ENCODE measurements at regions not wholly inside any gene's neighbourhood (a gene's known extent, or its start where the extent isn't known, plus 50 kb on each side); places are given as distances from the start of the nearest gene placed in this dataset.

GRCh38 chr10:117884592-117884991 is 162.1 kb downstream of the RAB11FIP2 start:
- H3K4me3 ChIP-seq (ENCODE audit: low read length), result no peak overlapping the region
- DNase-seq (ENCODE audit: low read depth, low spot score), result no peak

- DNase-seq (ENCODE audit: low read depth, low spot score), result no peak
- H3K4me3 ChIP-seq (ENCODE audit: low read length), result no peak overlapping the region
Observed at GRCh38 chr10:117885206-117885829, 161.4 kb downstream of the RAB11FIP2 start.

GRCh38 chr10:117886766-117887165 is 160.0 kb downstream of the RAB11FIP2 start:
- DNase-seq (ENCODE audit: low read depth, low spot score), result no peak
- no peak overlapping the region for H3K4me3 ChIP-seq (ENCODE audit: low read length)

GRCh38 chr10:117889664-117890063 is 157.1 kb downstream of the RAB11FIP2 start:
- DNase-seq (ENCODE audit: low read depth, low spot score), result no peak
- H3K4me3 ChIP-seq (ENCODE audit: low read length), result no peak overlapping the region

- DNase-seq (ENCODE audit: low read depth, low spot score), result peak; percentile 62
- no peak overlapping the region for H3K4me3 ChIP-seq (ENCODE audit: low read length)
Observed at GRCh38 chr10:117892681-117893220, 154.0 kb downstream of the RAB11FIP2 start.

DNA sequence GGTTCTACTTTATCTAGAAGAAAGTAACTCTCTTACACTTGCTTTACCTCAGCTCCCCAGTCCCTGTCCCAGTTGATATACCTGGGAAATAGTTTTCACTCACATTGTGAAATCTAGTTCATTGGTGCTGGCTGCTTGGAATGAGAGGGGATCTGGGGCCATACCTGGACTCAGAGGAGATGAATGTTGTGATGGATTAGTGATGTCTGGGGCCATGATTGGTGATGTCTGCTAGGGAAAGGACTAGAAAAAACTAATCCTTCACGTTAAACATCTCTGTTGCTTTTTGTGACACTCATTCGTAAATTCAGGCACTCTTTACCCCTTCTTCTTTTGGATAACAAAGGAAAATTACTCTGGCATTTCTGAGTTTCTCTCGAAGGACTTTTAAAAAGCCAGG is 152.4 kb downstream of the RAB11FIP2 start:
- H3K4me3 ChIP-seq (ENCODE audit: low read length), result no peak overlapping the region
- DNase-seq (ENCODE audit: low read depth, low spot score), result no peak

DNA sequence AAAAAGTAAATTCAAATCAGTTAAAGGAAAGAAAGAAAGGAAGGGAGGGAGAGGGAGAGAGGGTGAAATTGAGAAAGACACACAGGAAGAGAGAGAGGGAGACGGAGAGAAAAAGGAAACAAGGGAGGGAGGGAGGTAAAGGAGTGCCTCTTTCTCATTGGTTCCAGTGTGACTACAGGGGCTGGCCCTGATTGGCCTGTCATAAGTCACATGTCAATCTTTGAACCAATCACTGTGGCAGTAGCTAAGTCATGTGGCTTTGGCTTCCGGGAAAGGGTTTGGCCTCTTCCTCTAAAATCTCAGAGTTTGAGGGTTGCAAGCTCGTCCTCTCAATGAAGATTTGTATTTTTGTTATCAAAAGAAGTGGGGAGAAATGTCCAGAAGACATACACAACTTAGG is 150.2 kb downstream of the RAB11FIP2 start:
- no peak overlapping the region for H3K4me3 ChIP-seq (ENCODE audit: low read length)
- DNase-seq (ENCODE audit: low read depth, low spot score), result peak; percentile 14

GRCh38 chr10:117899181-117899683 is 147.5 kb downstream of the RAB11FIP2 start:
- DNase-seq (ENCODE audit: low read depth, low spot score), result no peak
- H3K4me3 ChIP-seq (ENCODE audit: low read length), result no peak overlapping the region

DNA sequence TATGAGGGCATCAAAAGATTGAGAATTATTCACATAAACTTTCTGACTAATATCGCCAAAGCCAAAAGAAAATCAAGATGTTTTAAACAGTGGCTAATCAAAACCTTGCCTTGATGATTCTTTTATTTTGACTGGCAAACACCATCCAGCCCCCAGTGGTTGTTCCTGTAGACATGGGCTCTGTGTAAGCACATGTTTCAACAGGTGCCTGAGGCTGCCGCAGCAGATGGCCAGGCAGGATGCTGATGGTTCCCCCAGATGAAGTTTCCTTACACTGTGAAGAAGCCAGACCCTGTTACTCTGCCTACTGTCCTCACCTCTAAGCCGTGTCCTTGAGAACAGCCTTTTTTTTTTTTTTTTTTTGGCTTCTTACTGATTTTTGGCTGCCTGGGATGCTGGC is 146.5 kb downstream of the RAB11FIP2 start:
- peak; percentile 11 for DNase-seq (ENCODE audit: low read depth, low spot score)
- no peak overlapping the region for H3K4me3 ChIP-seq (ENCODE audit: low read length)

- H3K4me3 ChIP-seq (ENCODE audit: low read length), result no peak overlapping the region
- DNase-seq (ENCODE audit: low read depth, low spot score), result no peak
Observed at GRCh38 chr10:117903854-117904253, 142.9 kb downstream of the RAB11FIP2 start.

GRCh38 chr10:117905404-117905803 is 141.3 kb downstream of the RAB11FIP2 start:
- H3K4me3 ChIP-seq (ENCODE audit: low read length), result no peak overlapping the region
- no peak for DNase-seq (ENCODE audit: low read depth, low spot score)

- H3K4me3 ChIP-seq (ENCODE audit: low read length), result no peak overlapping the region
- DNase-seq (ENCODE audit: low read depth, low spot score), result no peak
Observed at GRCh38 chr10:117911684-117912083, 135.1 kb downstream of the RAB11FIP2 start.

DNA sequence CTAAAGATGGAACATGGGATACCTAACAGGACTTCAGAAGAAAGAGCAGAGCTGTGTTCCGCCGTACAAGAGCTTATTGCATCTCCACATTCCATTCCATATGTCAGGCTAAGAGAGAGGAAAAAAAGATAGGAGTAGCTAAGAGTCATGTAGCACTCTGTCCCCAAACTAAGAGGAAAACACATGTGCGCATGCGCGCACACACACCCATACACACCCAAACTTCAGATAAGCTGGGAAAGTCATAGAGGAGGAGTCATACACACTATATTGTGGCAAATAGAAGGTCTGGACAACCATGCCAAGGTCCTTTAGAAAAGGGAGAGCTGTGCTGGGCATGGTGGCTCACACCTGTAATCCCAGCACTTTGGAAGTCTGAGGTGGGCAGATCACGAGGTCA is 132.4 kb downstream of the RAB11FIP2 start:
- no peak for DNase-seq (ENCODE audit: low read depth, low spot score)
- H3K4me3 ChIP-seq (ENCODE audit: low read length), result no peak overlapping the region

DNA sequence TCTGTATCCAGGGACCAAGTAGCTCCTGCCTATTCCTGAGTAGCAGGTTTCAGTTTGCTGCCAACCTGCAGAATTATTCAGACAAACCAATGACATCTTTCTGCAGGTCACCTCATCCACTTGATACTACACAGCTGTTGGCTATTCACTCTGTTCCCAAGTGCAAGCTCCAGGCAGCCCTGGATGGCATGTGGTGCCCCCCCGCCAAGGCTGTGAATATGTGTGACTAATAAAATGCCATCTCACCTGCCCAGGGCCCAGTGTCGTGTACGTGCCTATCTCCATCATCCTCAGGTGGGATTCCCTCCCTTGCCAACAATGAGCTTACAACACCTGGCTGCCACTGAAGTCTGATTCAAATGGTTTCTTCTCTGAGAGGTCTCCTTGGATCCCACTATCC is 125.8 kb downstream of the RAB11FIP2 start:
- DNase-seq (ENCODE audit: low read depth, low spot score), result no peak
- H3K4me3 ChIP-seq (ENCODE audit: low read length), result no peak overlapping the region

DNA sequence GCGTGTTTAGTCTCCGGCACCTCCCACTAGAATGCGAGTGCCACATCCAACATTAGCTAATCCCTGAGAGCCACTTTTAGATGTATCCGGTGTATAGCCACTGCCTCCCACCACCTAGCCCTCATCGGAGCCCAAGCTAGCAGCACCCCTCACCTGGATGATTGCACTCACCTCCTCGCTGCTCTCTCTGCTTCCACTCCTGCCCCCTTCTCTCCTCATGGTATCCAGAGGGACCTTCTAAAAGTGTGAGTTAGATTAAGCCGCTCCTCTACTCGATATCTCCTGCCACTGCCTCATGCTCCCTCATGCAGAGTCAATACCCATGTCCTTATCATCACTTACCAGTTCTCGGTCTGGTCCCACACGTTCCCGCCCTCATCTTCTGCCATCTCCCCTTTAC is 125.3 kb downstream of the RAB11FIP2 start:
- no peak for DNase-seq (ENCODE audit: low read depth, low spot score)
- H3K4me3 ChIP-seq (ENCODE audit: low read length), result no peak overlapping the region

DNA sequence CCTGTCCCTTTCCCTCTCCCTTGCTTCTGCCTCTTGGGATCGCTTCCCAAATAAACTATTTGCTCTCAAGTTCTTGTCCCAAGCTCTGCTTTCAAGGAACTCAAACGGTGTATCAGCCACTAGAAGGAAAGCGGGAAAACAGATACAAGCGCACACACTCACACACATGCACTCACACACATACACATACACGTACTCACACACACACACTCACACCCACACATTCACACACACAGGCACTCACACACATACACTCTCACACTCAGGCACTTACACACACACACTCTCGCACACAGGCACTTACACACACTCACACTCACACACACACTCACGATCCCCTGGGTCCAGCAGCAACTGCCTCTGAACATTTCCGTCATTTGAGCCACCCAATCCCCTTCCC is 121.9 kb downstream of the RAB11FIP2 start:
- no peak overlapping the region for H3K4me3 ChIP-seq (ENCODE audit: low read length)

DNA sequence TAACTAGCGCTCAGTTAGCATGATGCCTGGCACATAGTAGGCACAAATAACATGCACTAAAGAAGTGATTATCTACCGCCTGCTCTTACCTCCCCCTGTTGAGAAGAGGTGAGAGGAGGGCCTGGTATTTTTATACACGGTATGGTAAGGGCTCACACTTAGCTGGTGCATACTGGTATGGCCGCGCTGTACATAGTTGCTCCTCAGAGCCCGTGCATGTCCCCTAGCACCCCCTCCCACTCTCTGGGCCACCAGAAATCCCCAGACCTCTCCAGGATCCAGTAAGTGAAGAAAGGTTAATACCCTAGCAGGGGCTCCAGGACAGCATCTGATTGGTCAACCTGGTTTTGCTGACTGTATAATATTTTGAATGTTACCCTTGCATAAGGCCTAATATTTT is 121.4 kb downstream of the RAB11FIP2 start:
- no peak overlapping the region for H3K4me3 ChIP-seq (ENCODE audit: low read length)
- DNase-seq (ENCODE audit: low read depth, low spot score), result no peak

More for the DNA sequence above, 121.9 kb downstream of the RAB11FIP2 start:
- no peak for DNase-seq (ENCODE audit: low read depth, low spot score)

DNA sequence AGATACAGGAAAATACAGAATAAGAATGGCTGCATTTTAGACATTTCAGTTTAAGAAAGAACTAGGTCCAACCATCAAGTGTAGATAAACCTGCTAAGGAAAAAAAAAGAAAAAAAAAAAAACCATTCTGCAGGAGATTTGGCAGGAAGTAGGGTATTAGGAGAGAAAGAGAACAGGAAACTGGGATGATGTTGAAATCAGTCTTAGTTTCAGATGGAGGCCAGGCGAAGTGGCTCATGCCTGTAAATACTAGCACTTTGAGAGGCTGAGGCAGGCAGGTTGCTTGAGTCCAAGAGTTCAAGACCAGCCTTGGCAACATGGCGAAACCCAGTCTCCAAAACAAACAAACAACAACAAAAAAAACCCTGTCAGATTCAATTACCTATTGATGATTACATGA is 120.2 kb downstream of the RAB11FIP2 start:
- no peak for DNase-seq (ENCODE audit: low read depth, low spot score)
- no peak overlapping the region for H3K4me3 ChIP-seq (ENCODE audit: low read length)

DNA sequence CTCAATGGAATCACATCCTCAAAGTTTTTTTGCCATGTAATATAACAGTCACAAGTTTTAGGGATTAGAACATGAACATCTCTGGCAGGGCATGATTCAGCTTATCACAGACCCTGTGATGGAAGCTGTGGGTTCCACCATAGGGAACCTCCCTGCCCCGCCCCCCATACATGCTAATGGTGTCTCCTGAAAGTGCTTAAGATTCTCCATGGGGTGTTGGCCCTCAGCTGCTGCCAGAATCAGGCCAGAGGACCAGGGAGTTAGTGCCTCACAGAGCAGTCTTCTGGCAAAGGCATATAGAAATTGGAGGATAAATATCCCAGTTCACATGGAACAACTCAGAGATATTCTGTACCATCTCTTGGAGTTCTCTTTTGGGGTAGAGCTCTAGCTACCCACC is 119.4 kb downstream of the RAB11FIP2 start:
- no peak overlapping the region for H3K4me3 ChIP-seq (ENCODE audit: low read length)
- DNase-seq (ENCODE audit: low read depth, low spot score), result no peak

GRCh38 chr10:117927871-117928270 is 118.9 kb downstream of the RAB11FIP2 start:
- DNase-seq (ENCODE audit: low read depth, low spot score), result no peak
- no peak overlapping the region for H3K4me3 ChIP-seq (ENCODE audit: low read length)

DNA sequence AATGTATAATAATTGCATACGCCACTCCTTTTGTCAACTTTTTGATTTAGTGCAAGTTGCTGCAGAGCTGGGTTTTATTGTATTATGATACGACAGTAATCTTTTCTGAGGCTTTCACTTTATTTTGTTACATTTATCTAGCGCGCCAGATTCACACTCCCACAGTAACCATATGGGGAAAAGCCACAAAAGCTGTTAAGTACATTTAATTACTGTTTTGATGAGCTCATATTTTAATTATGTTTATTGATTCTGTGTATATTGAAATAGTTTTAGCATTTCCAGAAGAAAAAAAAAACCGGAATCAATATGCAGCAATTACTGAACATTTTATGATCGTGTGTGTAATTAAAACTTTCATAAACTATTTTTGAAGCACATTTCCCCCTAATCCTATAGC is 118.5 kb downstream of the RAB11FIP2 start:
- DNase-seq (ENCODE audit: low read depth, low spot score), result no peak
- H3K4me3 ChIP-seq (ENCODE audit: low read length), result no peak overlapping the region

All from Jurkat, Clone E6-1 (cell line).